Osteoblast (primary cell): ENCODE measurements at regions not wholly inside any gene's neighbourhood (a gene's known extent, or its start where the extent isn't known, plus 50 kb on each side); places are given as distances from the start of the nearest gene placed in this dataset.

Source experiments
- DNase-seq: peaks from one replicate; pipeline ENCODE4 v3.0.0; 2011; ENCODE audit warnings: low spot score, mixed read lengths; ENCODE audit not compliant: insufficient read length; ENCODE audit errors: missing footprints
- H2AFZ ChIP-seq: 2 replicates; pipeline ENCODE4 v1.6.0; 2011; ENCODE audit warnings: mild to moderate bottlenecking, low read length
- H3K27ac ChIP-seq: 2 replicates; pipeline ENCODE4 v1.5.1; 2011; ENCODE audit warnings: mild to moderate bottlenecking, low read depth, low read length, moderate library complexity
- H3K27me3 ChIP-seq: 2 replicates; pipeline ENCODE4 v1.6.0; 2012; ENCODE audit warnings: mild to moderate bottlenecking, control low read depth, inconsistent platforms, low read length, moderate library complexity; ENCODE audit not compliant: insufficient read depth
- H3K36me3 ChIP-seq: 2 replicates; pipeline ENCODE4 v1.5.1; 2011; ENCODE audit warnings: mild to moderate bottlenecking, low read length, control low read depth, moderate library complexity; ENCODE audit not compliant: insufficient read depth
- H3K4me1 ChIP-seq: 2 replicates; pipeline ENCODE4 v1.5.1; 2011; ENCODE audit warnings: mild to moderate bottlenecking, low read length, control low read depth, moderate library complexity; ENCODE audit not compliant: insufficient read depth
- H3K4me2 ChIP-seq: 2 replicates; pipeline ENCODE4 v1.6.0; 2011; ENCODE audit warnings: mild to moderate bottlenecking, low read length; ENCODE audit not compliant: insufficient read depth
- H3K4me3 ChIP-seq: fragments of 200-600 bp; sonication (generic); 3 replicates; pipeline ENCODE4 v1.5.1; 2012; ENCODE audit warnings: mild to moderate bottlenecking, low read length, inconsistent platforms; ENCODE audit not compliant: insufficient read depth
- H3K79me2 ChIP-seq: 2 replicates; pipeline ENCODE4 v1.6.0; 2012; ENCODE audit warnings: mild to moderate bottlenecking, low read length, control low read depth, inconsistent platforms; ENCODE audit not compliant: insufficient read depth
- H3K9me3 ChIP-seq: 2 replicates; pipeline ENCODE4 v1.5.1; 2011; ENCODE audit warnings: low read depth, low read length, control low read depth
- H4K20me1 ChIP-seq: 2 replicates; pipeline ENCODE4 v1.6.0; 2012; ENCODE audit warnings: mild to moderate bottlenecking, low read length, control low read depth; ENCODE audit not compliant: insufficient read depth
- TF ChIP-seq, protein P1 (sequence below): IDR thresholded peaks from 2 replicates; pipeline ENCODE4 v1.5.1; 2011; ENCODE audit warnings: mild to moderate bottlenecking, low read depth, low read length, moderate library complexity; ENCODE audit errors: extremely low read depth

DNA sequence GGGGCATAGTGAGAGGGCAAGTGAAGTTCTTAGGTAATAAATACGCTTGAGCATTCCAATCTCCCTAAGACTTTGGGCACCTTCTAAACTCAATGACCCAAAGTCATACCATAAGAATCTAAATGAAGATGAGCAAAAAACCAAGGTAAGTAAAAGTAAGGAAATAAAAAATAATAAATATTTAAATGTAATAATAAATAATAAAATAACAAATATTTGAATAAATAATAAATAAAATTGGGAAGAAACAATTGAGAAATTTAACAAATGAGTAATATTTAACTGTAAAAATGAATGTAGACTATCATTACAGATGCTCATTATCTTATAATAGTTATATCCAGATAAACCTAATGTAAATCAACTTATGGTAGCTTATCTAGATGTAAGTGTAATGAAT is 391.7 kb downstream of the WDR72 start:
- no peak overlapping the region for H2AFZ ChIP-seq
- TF ChIP-seq, protein P1, sequence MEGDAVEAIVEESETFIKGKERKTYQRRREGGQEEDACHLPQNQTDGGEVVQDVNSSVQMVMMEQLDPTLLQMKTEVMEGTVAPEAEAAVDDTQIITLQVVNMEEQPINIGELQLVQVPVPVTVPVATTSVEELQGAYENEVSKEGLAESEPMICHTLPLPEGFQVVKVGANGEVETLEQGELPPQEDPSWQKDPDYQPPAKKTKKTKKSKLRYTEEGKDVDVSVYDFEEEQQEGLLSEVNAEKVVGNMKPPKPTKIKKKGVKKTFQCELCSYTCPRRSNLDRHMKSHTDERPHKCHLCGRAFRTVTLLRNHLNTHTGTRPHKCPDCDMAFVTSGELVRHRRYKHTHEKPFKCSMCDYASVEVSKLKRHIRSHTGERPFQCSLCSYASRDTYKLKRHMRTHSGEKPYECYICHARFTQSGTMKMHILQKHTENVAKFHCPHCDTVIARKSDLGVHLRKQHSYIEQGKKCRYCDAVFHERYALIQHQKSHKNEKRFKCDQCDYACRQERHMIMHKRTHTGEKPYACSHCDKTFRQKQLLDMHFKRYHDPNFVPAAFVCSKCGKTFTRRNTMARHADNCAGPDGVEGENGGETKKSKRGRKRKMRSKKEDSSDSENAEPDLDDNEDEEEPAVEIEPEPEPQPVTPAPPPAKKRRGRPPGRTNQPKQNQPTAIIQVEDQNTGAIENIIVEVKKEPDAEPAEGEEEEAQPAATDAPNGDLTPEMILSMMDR = no peak
- no peak for DNase-seq
- H3K36me3 ChIP-seq = no peaks in the 10 kb centered on the region
- H3K27me3 ChIP-seq = no peaks in the 10 kb centered on the region
- H3K4me2 ChIP-seq = no peak overlapping the region
- no peaks in the 10 kb centered on the region for H3K9me3 ChIP-seq
- no peaks in the 10 kb centered on the region for H3K79me2 ChIP-seq
- no peaks in the 10 kb centered on the region for H4K20me1 ChIP-seq
- H3K4me1 ChIP-seq = no peaks in the 10 kb centered on the region
- no peak overlapping the region for H3K27ac ChIP-seq
- H3K4me3 ChIP-seq = no peak overlapping the region

DNA sequence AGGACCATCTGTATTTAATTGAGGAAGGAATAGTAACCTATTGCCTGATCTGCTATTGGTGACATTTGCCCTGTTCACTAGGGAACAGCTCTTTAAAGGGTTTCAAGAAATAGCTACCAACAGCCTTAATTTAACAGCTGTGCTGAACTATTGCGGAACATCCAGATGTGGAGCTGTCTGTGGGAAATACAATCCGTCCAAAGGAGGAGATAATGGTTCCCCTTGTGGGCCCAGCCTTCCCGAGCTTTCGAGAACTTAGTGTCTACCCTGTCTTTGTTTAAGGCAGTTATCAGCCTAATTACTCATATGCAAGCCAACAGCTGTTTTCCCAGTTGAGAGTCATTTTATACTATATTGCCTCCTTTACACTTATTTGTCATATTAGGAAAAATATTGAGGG is 398.6 kb downstream of the WDR72 start:
- no peak overlapping the region for H3K4me3 ChIP-seq
- no peaks in the 10 kb centered on the region for H3K36me3 ChIP-seq
- no peak overlapping the region for H3K4me2 ChIP-seq
- no peak overlapping the region for H3K27ac ChIP-seq
- DNase-seq = no peak
- no peaks in the 10 kb centered on the region for H3K79me2 ChIP-seq
- H3K27me3 ChIP-seq = no peaks in the 10 kb centered on the region
- H2AFZ ChIP-seq = no peak overlapping the region
- H4K20me1 ChIP-seq = no peaks in the 10 kb centered on the region
- TF ChIP-seq, protein P1 = no peak
- no peaks in the 10 kb centered on the region for H3K9me3 ChIP-seq
- H3K4me1 ChIP-seq = no peaks in the 10 kb centered on the region

DNA sequence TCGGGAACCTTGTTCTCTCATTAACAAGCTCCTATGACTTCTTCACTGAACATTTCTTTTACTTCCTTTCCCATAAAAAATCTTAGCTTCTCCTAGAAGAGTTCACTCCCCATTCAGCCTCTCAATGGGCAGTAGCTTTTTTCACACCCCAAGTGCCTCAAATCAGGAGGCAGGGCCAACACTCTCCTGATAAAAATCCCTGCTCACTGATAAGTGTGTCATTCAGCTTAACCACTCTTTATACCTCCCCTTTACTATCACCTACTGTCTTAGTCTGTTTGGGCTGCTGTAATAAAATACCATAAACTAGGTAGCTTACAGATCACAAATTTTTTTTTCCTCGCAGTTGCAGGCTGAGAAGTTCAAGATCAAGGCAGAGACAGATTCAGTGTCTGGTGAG is 400.4 kb downstream of the WDR72 start:
- Histone ChIP-seq H3K79me2 (no peaks in the 10 kb centered on the region), H3K27ac (no peak overlapping the region), H3K9me3 (no peaks in the 10 kb centered on the region), H3K4me3 (no peak overlapping the region), H3K36me3 (no peaks in the 10 kb centered on the region), H4K20me1 (no peaks in the 10 kb centered on the region), H3K4me2 (no peak overlapping the region), H3K4me1 (no peaks in the 10 kb centered on the region), H2AFZ (no peak overlapping the region), H3K27me3 (no peaks in the 10 kb centered on the region)
- no peak for DNase-seq
- TF ChIP-seq, protein P1 = no peak

DNA sequence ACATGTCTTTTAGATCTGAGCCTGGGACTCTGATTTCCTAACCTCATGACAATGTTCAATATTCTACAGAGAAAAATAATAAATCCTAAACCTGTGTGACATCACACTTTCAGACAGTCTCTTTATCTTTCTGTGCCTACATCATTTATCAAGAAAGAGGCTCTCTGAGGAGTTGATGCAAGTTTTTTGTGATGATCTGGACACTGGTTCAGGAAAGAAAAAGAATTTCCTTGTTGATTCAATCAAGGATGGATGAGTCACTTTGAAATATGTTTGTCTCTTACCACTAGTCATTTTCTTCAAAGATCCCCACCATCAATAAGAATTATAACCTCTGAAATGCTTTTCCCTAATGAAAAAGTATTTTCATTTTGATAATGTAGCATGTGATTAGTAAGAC is 404.6 kb downstream of the WDR72 start:
- H3K27me3 ChIP-seq = no peaks in the 10 kb centered on the region
- H3K4me1 ChIP-seq = no peaks in the 10 kb centered on the region
- TF ChIP-seq, protein P1 = no peak
- no peak overlapping the region for H3K27ac ChIP-seq
- no peaks in the 10 kb centered on the region for H3K9me3 ChIP-seq
- no peak for DNase-seq
- H3K79me2 ChIP-seq = no peaks in the 10 kb centered on the region
- no peak overlapping the region for H2AFZ ChIP-seq
- H3K4me3 ChIP-seq = no peak overlapping the region
- H4K20me1 ChIP-seq = no peaks in the 10 kb centered on the region
- H3K36me3 ChIP-seq = no peaks in the 10 kb centered on the region
- no peak overlapping the region for H3K4me2 ChIP-seq
